ENCODE measurements at regions not wholly inside any gene's neighbourhood (a gene's known extent, or its start where the extent isn't known, plus 50 kb on each side); places are given as distances from the start of the nearest gene placed in this dataset.

DNA sequence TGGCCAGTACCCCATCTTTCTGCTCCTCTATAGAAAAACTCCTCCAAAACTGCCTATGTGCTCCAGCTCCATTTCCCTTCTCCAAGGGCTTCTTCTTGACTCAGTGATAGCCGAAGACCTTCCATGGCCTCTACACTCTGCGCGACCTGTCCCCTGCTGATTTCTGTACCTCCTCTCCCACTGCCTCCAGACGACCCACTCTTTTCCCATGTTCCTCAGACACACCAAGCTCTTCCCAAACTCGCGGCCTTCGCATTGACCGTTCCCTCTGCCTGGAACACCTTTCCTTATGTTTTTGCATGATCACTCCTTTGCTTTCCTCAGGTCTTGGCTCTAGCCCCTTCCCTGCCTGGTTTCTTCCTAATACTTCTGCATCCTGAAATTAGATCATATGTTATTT, 255.6 kb upstream of the SDK2 start:
- DNase-seq, result no peak
- intact Hi-C loops (cut with DNase I, micrococcal nuclease), result no loop called here

DNA sequence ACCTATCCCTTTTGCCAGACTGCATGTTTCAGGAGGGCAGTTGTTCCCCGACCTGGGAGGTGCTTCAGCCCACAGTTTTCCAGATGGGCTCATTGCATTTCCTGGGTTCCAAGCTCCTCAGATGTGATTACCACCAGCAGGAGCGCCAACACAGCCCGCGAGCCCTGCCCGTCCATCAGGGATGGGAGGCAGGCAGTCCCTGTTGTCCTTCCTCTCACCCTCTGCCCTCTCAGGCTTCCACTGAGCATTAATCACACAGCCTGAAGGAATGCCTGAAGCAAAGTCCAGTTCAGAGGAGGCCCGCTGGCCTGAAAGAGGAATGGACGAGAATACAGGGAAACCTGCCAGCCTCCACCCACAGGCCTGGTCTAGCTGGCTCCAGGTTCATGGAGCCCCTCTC, 256.3 kb upstream of the SDK2 start:
- Histone ChIP-seq H3K9me3 (no peaks in the 10 kb centered on the region), H3K4me3 (no peak overlapping the region), H3K4me1 (ENCODE audit: low read depth) (peaks cover 6% of the 10 kb centered on the region), H3K36me3 (ENCODE audit: low read depth) (no peaks in the 10 kb centered on the region)
- TF ChIP-seq, protein P1, sequence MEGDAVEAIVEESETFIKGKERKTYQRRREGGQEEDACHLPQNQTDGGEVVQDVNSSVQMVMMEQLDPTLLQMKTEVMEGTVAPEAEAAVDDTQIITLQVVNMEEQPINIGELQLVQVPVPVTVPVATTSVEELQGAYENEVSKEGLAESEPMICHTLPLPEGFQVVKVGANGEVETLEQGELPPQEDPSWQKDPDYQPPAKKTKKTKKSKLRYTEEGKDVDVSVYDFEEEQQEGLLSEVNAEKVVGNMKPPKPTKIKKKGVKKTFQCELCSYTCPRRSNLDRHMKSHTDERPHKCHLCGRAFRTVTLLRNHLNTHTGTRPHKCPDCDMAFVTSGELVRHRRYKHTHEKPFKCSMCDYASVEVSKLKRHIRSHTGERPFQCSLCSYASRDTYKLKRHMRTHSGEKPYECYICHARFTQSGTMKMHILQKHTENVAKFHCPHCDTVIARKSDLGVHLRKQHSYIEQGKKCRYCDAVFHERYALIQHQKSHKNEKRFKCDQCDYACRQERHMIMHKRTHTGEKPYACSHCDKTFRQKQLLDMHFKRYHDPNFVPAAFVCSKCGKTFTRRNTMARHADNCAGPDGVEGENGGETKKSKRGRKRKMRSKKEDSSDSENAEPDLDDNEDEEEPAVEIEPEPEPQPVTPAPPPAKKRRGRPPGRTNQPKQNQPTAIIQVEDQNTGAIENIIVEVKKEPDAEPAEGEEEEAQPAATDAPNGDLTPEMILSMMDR (IDR thresholded peaks at IDR 0.05), result no peak
- intact Hi-C loops (cut with DNase I, micrococcal nuclease), result no loop called here
- no peak for DNase-seq
- ATAC-seq, result no peak

More for the DNA sequence above, 255.6 kb upstream of the SDK2 start:
- no peaks in the 10 kb centered on the region for H3K9me3 ChIP-seq
- TF ChIP-seq, protein P1 (IDR thresholded peaks at IDR 0.05), result no peak
- H3K4me1 ChIP-seq (ENCODE audit: low read depth), result peaks cover 6% of the 10 kb centered on the region
- no peak overlapping the region for H3K4me3 ChIP-seq
- no peak for ATAC-seq
- no peaks in the 10 kb centered on the region for H3K36me3 ChIP-seq (ENCODE audit: low read depth)

DNA sequence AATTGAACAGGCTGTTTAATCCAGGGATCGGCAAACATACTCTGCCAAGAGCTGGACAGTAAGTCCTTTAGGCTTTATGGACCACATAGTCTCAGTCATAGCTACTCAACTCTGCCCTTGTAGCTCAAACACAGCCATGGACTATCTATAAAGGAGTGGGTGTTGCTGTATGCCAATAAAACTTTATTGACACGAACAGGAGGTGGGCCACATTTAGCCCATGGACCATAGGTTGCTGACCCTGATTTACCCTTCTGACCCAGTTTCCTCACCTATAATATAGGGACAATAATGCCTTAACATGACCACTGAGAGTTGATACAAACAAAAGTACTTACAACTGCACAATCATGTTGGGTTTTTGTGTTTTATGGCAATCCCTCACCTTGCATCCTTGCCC, 257.0 kb upstream of the SDK2 start:
- no peak for DNase-seq
- TF ChIP-seq, protein P1 (IDR thresholded peaks at IDR 0.05), result no peak
- H3K4me3 ChIP-seq, result no peak overlapping the region
- H3K4me1 ChIP-seq (ENCODE audit: low read depth), result peaks cover 6% of the 10 kb centered on the region
- intact Hi-C loops (cut with DNase I, micrococcal nuclease), result no loop called here
- no peaks in the 10 kb centered on the region for H3K9me3 ChIP-seq
- no peaks in the 10 kb centered on the region for H3K36me3 ChIP-seq (ENCODE audit: low read depth)
- ATAC-seq, result no peak

DNA sequence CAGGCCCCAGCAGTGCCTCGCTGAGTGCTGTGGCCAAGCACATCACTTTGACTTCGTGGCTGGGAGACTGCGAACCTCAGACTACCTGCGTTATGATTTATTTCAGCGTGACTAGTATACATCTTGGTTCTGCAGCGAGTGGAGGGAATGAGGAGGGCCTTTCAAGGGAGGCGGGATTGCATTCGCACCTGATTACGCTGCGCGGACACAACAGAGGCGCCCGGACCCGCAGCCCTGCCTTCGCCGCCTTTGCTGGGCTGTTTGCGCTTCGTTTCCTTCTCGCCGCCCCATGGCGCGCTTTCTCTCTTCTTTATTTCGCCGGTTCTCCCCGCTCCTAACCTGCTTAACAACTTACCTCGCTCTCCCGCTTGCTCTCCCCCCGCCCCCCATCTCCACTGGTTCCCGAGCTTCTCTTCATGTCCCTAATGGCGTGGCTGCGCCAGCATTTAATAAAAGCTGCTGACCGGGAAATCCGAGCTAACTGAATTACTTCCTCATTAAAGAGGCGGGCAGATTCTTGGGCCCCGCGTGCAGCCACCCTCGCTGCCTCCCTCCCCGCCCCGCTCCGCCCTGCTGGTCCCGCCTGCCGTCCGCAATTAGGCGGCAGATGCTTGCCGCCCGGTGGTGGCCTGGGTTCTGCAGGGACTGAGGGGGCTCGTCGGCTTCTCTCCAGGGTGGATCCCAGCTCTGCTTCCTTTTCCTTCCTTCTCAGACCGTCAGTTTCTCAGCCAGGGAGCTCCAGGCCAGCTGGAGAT, 257.6 kb upstream of the SDK2 start:
- Histone ChIP-seq H3K4me3 (no peak overlapping the region), H3K36me3 (ENCODE audit: low read depth) (no peaks in the 10 kb centered on the region), H3K4me1 (ENCODE audit: low read depth) (peaks cover 6% of the 10 kb centered on the region), H3K9me3 (no peaks in the 10 kb centered on the region)
- DNase-seq (peak; percentile 75 to 83 (median 78)), ATAC-seq (peak; percentile 94)
- TF ChIP-seq, protein P1 (IDR thresholded peaks at IDR 0.05), result no peak
- intact Hi-C loops (cut with DNase I, micrococcal nuclease), result no loop called here

DNA sequence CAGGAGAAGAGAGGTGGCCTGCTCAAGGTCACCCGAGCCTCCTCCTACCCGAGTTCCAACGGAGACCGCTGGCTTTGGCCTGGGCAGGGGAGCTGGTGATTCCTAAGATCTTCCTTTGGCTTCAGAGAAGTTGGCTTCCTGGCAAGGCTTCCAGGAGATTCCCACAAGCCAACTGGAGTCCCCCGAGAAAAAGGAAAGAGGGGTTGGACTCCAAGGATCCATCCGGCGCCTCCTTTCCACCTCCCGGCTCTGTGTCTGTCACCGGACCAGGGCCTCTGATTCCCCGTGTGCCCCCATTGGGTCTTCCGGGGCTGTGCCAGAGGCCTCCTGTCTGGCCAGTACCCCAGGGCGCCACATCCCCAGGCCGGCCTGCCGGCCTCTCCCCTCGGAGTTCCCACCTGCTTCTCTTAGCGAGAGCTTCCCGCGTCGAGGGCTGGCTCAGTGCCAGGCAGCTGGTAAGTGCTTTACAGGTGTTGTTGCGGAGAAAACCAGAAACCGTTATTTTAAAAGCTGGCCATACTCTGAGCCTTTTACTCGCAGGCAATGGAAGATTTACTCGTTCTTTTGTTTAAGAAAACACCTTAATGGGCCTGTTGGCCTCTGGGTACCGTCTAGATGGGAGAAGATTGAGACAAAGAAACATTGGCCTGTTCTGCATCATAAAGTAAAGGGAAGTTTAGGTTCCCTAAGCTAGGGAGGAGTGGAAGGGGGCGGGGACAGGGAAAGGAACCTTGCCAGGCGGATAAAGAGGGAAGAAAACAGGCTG, 258.4 kb upstream of the SDK2 start:
- H3K4me1 ChIP-seq (ENCODE audit: low read depth), result peaks cover 6% of the 10 kb centered on the region
- no peak overlapping the region for H3K4me3 ChIP-seq
- H3K36me3 ChIP-seq (ENCODE audit: low read depth), result no peaks in the 10 kb centered on the region
- H3K9me3 ChIP-seq, result no peaks in the 10 kb centered on the region
- intact Hi-C loops (cut with DNase I, micrococcal nuclease), result no loop called here
- DNase-seq (peak in 2 of 3 donors; percentile 19 to 39), ATAC-seq (no peak)
- TF ChIP-seq, protein P1 (IDR thresholded peaks at IDR 0.05), result no peak
